ENCODE measurements at regions not wholly inside any gene's neighbourhood (a gene's known extent, or its start where the extent isn't known, plus 50 kb on each side); places are given as distances from the start of the nearest gene placed in this dataset.

DNA sequence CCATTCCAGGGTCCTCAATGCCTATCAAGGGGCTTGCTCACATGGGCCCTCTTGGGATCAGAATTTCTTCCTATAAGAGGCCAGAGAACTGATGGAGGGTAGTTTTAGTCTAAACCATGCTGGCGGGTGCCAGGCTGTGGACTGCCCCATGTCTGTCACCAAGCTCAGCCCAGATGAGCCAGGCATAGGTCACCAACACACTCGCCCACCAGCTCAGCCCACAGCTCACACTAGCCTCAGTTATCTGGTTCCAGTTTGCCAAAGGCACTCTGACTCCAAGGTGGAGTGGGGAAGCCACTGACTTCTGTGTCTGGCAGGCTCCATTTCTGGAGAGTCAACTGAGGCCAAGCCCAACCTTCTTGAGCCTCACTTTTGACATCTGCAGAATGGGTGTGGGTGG lies 50.7 kb upstream of the INSYN1 start:
- Histone ChIP-seq H3K4me3 (ENCODE audit: low read depth, low read length) (no peak overlapping the region), H3K36me3 (replicated peaks) (no peaks in the 10 kb centered on the region), H3K27ac (no peak overlapping the region), H3K27me3 (replicated peaks) (no peaks in the 10 kb centered on the region)
- in situ Hi-C loops (cut with HindIII; ENCODE audit: low pct_ligation_motif_present, low sequenced_read_pairs) = no loop called here
- TF ChIP-seq, protein P1, sequence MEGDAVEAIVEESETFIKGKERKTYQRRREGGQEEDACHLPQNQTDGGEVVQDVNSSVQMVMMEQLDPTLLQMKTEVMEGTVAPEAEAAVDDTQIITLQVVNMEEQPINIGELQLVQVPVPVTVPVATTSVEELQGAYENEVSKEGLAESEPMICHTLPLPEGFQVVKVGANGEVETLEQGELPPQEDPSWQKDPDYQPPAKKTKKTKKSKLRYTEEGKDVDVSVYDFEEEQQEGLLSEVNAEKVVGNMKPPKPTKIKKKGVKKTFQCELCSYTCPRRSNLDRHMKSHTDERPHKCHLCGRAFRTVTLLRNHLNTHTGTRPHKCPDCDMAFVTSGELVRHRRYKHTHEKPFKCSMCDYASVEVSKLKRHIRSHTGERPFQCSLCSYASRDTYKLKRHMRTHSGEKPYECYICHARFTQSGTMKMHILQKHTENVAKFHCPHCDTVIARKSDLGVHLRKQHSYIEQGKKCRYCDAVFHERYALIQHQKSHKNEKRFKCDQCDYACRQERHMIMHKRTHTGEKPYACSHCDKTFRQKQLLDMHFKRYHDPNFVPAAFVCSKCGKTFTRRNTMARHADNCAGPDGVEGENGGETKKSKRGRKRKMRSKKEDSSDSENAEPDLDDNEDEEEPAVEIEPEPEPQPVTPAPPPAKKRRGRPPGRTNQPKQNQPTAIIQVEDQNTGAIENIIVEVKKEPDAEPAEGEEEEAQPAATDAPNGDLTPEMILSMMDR (IDR thresholded peaks at IDR 0.05; ENCODE audit: low read depth, low read length, missing control alignments) = no peak
- no peak for DNase-seq

DNA sequence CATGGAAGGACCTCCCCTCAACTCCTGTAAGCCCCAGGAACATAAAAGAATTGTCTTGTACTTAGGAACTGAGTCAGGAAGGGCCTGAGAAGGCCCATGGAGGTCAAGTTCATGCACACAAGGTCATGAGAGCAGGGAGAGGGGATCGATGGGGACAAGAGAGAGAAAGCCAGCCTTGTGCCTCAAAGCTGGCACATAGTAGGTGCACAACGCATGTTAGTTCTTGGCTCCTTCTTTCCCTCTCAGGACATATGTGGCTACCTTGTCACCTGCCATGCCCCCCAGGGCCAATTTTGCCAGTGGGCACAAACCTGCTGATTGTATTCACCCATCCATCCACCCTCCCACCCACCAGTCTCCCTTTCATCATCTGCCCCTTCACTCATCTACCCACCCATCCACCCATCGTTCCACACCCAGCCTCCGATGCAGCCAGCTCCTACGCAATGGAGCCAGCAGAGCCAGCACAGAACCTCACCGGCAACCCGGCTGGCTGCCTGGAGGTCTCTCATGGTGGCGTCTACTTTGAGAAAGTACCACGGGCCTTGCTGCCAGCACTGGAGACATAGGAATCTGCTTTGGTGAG lies 52.4 kb upstream of the INSYN1 start:
- Histone ChIP-seq H3K27ac (no peak overlapping the region), H3K4me3 (ENCODE audit: low read depth, low read length) (no peak overlapping the region), H3K27me3 (replicated peaks) (peaks cover 3% of the 10 kb centered on the region), H3K36me3 (replicated peaks) (no peaks in the 10 kb centered on the region)
- in situ Hi-C loops (cut with HindIII; ENCODE audit: low pct_ligation_motif_present, low sequenced_read_pairs) = no loop called here
- TF ChIP-seq, protein P1 (IDR thresholded peaks at IDR 0.05; ENCODE audit: low read depth, low read length, missing control alignments) = no peak
- no peak for DNase-seq

DNA sequence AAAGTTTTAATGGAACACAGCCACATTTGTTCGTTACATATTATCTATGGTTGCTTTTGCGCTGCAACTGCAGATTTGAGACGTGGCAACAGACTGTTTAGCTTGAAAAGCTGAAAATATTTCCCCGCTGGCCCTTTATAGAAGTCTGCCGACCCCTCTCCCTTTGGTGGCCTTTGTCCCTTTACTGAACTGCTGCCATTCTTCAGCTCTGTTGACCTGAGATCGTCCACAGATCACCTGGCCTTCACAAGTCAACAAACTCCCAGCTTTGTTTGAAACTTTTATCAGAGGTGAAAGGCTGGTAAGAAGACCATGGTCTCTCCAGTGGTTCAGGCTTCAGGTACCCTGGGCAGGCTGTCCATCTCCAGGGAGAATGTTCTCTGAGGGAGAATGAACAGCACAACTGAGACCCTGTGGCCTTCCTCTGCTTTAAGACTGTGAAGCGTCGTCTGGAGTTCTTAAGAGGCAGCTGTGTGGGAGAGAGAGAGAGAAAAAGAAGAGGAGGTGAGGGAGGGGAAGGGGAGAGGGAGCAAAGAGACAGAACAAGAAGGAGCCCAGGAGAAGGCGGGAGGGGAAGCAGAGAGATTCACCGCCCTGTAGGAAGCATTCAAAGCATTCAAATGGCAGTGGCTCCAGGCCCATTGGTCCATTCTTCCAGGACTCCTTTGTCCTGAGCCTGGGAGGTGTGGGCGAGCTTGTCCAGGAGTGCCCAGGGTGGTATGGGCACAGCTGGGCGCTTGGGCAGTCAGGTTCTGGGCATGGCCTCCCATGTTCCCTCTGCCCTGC lies 53.7 kb upstream of the INSYN1 start:
- in situ Hi-C loops (cut with HindIII; ENCODE audit: low pct_ligation_motif_present, low sequenced_read_pairs) = no loop called here
- Histone ChIP-seq H3K27me3 (replicated peaks) (peaks cover 7% of the 10 kb centered on the region), H3K36me3 (replicated peaks) (no peaks in the 10 kb centered on the region), H3K4me3 (ENCODE audit: low read depth, low read length) (no peak overlapping the region), H3K27ac (no peak overlapping the region)
- TF ChIP-seq, protein P1 (IDR thresholded peaks at IDR 0.05; ENCODE audit: low read depth, low read length, missing control alignments) = no peak
- DNase-seq = no peak

DNA sequence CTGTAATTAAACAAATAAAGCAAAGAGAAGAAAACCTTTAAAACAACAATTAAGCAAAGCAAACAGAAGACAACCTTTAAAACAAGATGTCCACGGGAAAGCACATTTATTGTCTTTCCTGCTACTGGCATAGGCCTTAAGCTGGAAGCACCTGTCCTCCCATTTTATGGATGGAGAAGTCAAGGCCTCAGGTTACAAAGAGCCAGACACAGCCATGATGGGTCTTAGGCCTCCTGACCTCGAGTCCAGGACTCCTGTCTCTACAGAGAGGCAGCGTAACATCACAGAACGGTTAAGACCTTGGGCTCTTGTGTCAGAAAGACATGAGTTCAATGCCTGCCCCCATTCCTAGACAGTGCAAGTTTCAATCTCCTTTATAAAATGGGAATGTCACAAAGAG lies 54.7 kb upstream of the INSYN1 start:
- in situ Hi-C loops (cut with HindIII; ENCODE audit: low pct_ligation_motif_present, low sequenced_read_pairs) = no loop called here
- Histone ChIP-seq H3K4me3 (ENCODE audit: low read depth, low read length) (no peak overlapping the region), H3K27ac (no peak overlapping the region), H3K27me3 (replicated peaks) (peaks cover 7% of the 10 kb centered on the region), H3K36me3 (replicated peaks) (no peaks in the 10 kb centered on the region)
- TF ChIP-seq, protein P1 (IDR thresholded peaks at IDR 0.05; ENCODE audit: low read depth, low read length, missing control alignments) = no peak
- DNase-seq = no peak

DNA sequence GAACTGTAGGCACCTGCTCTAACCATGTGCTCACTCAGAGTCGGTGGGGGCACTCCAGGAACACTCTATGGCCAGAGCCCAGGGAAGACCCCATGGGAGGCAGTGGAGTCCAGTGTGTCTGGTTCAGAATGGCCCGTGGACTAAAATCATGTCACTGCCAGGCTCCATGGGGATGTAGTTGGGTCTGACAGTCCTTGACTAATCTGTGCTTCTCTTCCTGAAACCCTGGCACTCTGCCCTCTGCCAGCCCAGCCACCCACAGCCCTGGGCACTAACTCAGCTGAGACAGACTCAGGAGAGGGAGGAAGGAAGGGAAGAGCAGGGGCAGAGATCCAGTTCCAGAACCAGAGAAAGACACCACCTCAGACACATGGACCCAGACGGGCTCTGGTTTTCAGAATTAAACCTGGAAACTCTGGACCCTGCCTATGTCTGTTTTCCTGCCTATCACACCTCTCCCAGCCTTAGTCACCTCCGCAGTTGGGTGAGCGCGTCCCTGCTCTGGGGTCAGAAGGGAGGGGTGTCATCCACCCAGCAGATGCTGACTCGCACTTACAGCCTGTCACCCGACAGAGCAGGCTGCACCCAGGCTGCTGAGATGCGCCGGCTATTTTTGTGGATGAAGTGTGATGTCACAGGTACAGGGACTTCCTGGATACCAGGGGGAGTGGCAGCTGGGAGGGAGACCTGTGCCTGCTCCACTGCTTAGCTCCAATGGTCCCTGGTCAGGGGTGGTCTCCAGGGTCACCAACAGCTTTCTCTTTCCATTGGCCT lies 56.8 kb upstream of the INSYN1 start:
- H3K36me3 ChIP-seq (replicated peaks) = no peaks in the 10 kb centered on the region
- TF ChIP-seq, protein P1 (IDR thresholded peaks at IDR 0.05; ENCODE audit: low read depth, low read length, missing control alignments) = no peak
- no peak overlapping the region for H3K27ac ChIP-seq
- in situ Hi-C loops (cut with HindIII; ENCODE audit: low pct_ligation_motif_present, low sequenced_read_pairs) = no loop called here
- peaks cover 7% of the 10 kb centered on the region for H3K27me3 ChIP-seq (replicated peaks)
- no peak overlapping the region for H3K4me3 ChIP-seq (ENCODE audit: low read depth, low read length)
- no peak for DNase-seq

All from brain microvascular endothelial cell (primary cell).